ENCODE measurements at regions not wholly inside any gene's neighbourhood (a gene's known extent, or its start where the extent isn't known, plus 50 kb on each side); places are given as distances from the start of the nearest gene placed in this dataset.

GRCh38 chr6:81814370-81815076 is 62.0 kb upstream of the TENT5A start:
- DNase-seq (ENCODE audit: low spot score in 2 of 2): no peak
- H3K4me1 ChIP-seq: peaks cover 4% of the 10 kb centered on the region
- H3K27ac ChIP-seq: no peak overlapping the region
- no peak overlapping the region for H3K4me3 ChIP-seq
- no peaks in the 10 kb centered on the region for H3K36me3 ChIP-seq
- H3K27me3 ChIP-seq: no peaks in the 10 kb centered on the region
- no peaks in the 10 kb centered on the region for H3K9me3 ChIP-seq
- 46% methylated on average over 2 of the region's 2 CpGs for WGBS
- TF ChIP-seq EP300 (IDR thresholded peaks at IDR 0.05) (no peak), POLR2AphosphoS5 (IDR thresholded peaks at IDR 0.05) (no peak), CTCF (IDR thresholded peaks at IDR 0.05) (no peak), POLR2A (IDR thresholded peaks at IDR 0.05) (no peak)

- no peak for DNase-seq (ENCODE audit: low spot score in 2 of 2)
- no peak for TF ChIP-seq EP300 (IDR thresholded peaks at IDR 0.05)
- no peak for TF ChIP-seq CTCF (IDR thresholded peaks at IDR 0.05)
- Histone ChIP-seq H3K27me3 (no peaks in the 10 kb centered on the region), H3K4me3 (no peak overlapping the region), H3K27ac (no peak overlapping the region), H3K4me1 (peaks cover 9% of the 10 kb centered on the region), H3K9me3 (no peaks in the 10 kb centered on the region), H3K36me3 (no peaks in the 10 kb centered on the region)
These were observed 60.8 kb upstream of the TENT5A start for GRCh38 chr6:81813305-81813704.

GRCh38 chr6:81812401-81812800 is 59.9 kb upstream of the TENT5A start:
- Histone ChIP-seq H3K4me3 (no peak overlapping the region), H3K4me1 (peaks cover 10% of the 10 kb centered on the region), H3K36me3 (no peaks in the 10 kb centered on the region), H3K27ac (no peak overlapping the region), H3K27me3 (no peaks in the 10 kb centered on the region), H3K9me3 (no peaks in the 10 kb centered on the region)
- TF ChIP-seq POLR2AphosphoS5 (IDR thresholded peaks at IDR 0.05) (no peak), CTCF (IDR thresholded peaks at IDR 0.05) (no peak), EP300 (IDR thresholded peaks at IDR 0.05) (no peak), POLR2A (IDR thresholded peaks at IDR 0.05) (no peak)
- no peak for DNase-seq (ENCODE audit: low spot score in 2 of 2)
- WGBS: 75% methylated on average over 4 of the region's 4 CpGs

- no peaks in the 10 kb centered on the region for H3K27me3 ChIP-seq
- TF ChIP-seq POLR2AphosphoS5 (IDR thresholded peaks at IDR 0.05): no peak
- no peak for TF ChIP-seq CTCF (IDR thresholded peaks at IDR 0.05)
- TF ChIP-seq EP300 (IDR thresholded peaks at IDR 0.05): no peak
- TF ChIP-seq POLR2A (IDR thresholded peaks at IDR 0.05): no peak
- 52% methylated on average over 6 of the region's 6 CpGs for WGBS
- peak overlapping the region; percentile 14 for H3K4me3 ChIP-seq
- H3K4me1 ChIP-seq: peaks cover 10% of the 10 kb centered on the region
- no peaks in the 10 kb centered on the region for H3K9me3 ChIP-seq
- DNase-seq (ENCODE audit: low spot score in 2 of 2): no peak
- H3K27ac ChIP-seq: peak overlapping the region; percentile 52
- no peaks in the 10 kb centered on the region for H3K36me3 ChIP-seq
These were observed 56.5 kb upstream of the TENT5A start for GRCh38 chr6:81808851-81809570.

GRCh38 chr6:81806793-81807565 is 54.5 kb upstream of the TENT5A start:
- H3K9me3 ChIP-seq: no peaks in the 10 kb centered on the region
- no peak overlapping the region for H3K4me3 ChIP-seq
- 71% methylated on average over 8 of the region's 8 CpGs for WGBS
- no peak for TF ChIP-seq POLR2A (IDR thresholded peaks at IDR 0.05)
- TF ChIP-seq CTCF (IDR thresholded peaks at IDR 0.05): no peak
- no peak for TF ChIP-seq EP300 (IDR thresholded peaks at IDR 0.05)
- no peak for TF ChIP-seq POLR2AphosphoS5 (IDR thresholded peaks at IDR 0.05)
- no peaks in the 10 kb centered on the region for H3K36me3 ChIP-seq
- H3K27ac ChIP-seq: no peak overlapping the region
- H3K4me1 ChIP-seq: peaks cover 8% of the 10 kb centered on the region
- no peaks in the 10 kb centered on the region for H3K27me3 ChIP-seq
- no peak for DNase-seq (ENCODE audit: low spot score in 2 of 2)
